SK-N-SH treated with all-trans-retinoic acid at 6 μM for 48 hours (cell line): ENCODE measurements at regions not wholly inside any gene's neighbourhood (a gene's known extent, or its start where the extent isn't known, plus 50 kb on each side); places are given as distances from the start of the nearest gene placed in this dataset.

ENCODE experiments used
- ARNTL ChIP-seq: fragments of 450-650 bp; formaldehyde crosslinking; IDR thresholded peaks from 2 replicates; pipeline ENCODE4 v1.5.0; 2020; ENCODE audit warnings: low read depth, mild to moderate bottlenecking, moderate library complexity, borderline replicate concordance
- CSDC2 ChIP-seq: fragments of 250-450 bp; sonication (Bioruptor Pico); IDR thresholded peaks from 2 replicates; pipeline ENCODE4 v1.5.0; 2020; ENCODE audit warnings: mild to moderate bottlenecking, moderate library complexity
- GLIS3 ChIP-seq: fragments of 250-450 bp; sonication (Bioruptor Pico); IDR thresholded peaks from 2 replicates; pipeline ENCODE4 v1.5.0; 2020; ENCODE audit warnings: mild to moderate bottlenecking, moderate library complexity
- ISL1 ChIP-seq: fragments of 250-450 bp; sonication (Bioruptor Pico); IDR thresholded peaks from 2 replicates; pipeline ENCODE4 v2.1.2; 2022; ENCODE audit warnings: mild to moderate bottlenecking, moderate library complexity
- SNAI2 ChIP-seq: fragments of 250-450 bp; sonication (Bioruptor Pico); IDR thresholded peaks from 2 replicates; pipeline ENCODE4 v1.5.0; 2020; ENCODE audit warnings: mild to moderate bottlenecking, moderate library complexity
- ZC3H10 ChIP-seq: fragments of 250-450 bp; sonication (Bioruptor Pico); IDR thresholded peaks from 2 replicates; pipeline ENCODE4 v1.5.1; 2021; ENCODE audit warnings: mild to moderate bottlenecking, moderate library complexity
- ZFP3 ChIP-seq: fragments of 250-450 bp; sonication (Bioruptor Pico); IDR thresholded peaks from 2 replicates; pipeline ENCODE4 v1.5.0; 2020; ENCODE audit warnings: mild to moderate bottlenecking, moderate library complexity
- ZFP30 ChIP-seq: fragments of 450-650 bp; formaldehyde crosslinking; IDR thresholded peaks from 2 replicates; pipeline ENCODE4 v1.5.0; 2022; ENCODE audit warnings: mild to moderate bottlenecking, moderate library complexity
- ZNF70 ChIP-seq: fragments of 450-650 bp; formaldehyde crosslinking; IDR thresholded peaks from 2 replicates; pipeline ENCODE4 v1.5.0; 2020; ENCODE audit warnings: mild to moderate bottlenecking, moderate library complexity
- TF ChIP-seq, protein P1 (sequence below): fragments of 250-450 bp; sonication (Bioruptor Pico); IDR thresholded peaks from 2 replicates; pipeline ENCODE4 v1.5.1; 2020; ENCODE audit warnings: low read depth, mild to moderate bottlenecking, moderate library complexity
- TF ChIP-seq, protein P2 (sequence below): fragments of 250-450 bp; sonication (Bioruptor Pico); IDR thresholded peaks from 2 replicates; pipeline ENCODE4 v1.8.0; 2020; ENCODE audit warnings: mild to moderate bottlenecking, moderate library complexity, borderline replicate concordance
- TF ChIP-seq, protein P3 (sequence below): fragments of 250-450 bp; sonication (Bioruptor Pico); IDR thresholded peaks from 2 replicates; pipeline ENCODE4 v1.8.0; 2021; ENCODE audit warnings: low read depth, mild to moderate bottlenecking, moderate library complexity, borderline replicate concordance

DNA sequence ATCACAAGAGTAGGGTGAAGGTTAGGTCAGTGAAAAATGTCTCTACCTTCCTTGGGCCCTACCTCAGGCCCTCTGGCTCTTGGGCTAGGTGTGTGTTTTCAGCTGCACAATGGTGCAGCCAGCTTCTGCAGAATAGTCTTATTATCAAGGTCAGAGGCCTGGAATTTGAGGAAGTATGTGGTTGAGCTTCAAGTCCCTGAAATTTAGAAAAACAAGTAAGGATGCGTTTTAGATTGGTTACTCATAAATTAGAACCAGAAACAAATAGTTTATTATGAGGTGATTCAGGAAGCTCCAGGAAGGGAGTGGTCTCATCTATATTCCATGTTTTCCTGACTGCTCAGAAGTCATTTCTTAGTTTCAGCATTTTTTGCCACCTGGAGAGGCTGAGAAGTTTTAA, 204.2 kb upstream of the CELF4 start:
- no peak for TF ChIP-seq ISL1
- TF ChIP-seq, protein P1, sequence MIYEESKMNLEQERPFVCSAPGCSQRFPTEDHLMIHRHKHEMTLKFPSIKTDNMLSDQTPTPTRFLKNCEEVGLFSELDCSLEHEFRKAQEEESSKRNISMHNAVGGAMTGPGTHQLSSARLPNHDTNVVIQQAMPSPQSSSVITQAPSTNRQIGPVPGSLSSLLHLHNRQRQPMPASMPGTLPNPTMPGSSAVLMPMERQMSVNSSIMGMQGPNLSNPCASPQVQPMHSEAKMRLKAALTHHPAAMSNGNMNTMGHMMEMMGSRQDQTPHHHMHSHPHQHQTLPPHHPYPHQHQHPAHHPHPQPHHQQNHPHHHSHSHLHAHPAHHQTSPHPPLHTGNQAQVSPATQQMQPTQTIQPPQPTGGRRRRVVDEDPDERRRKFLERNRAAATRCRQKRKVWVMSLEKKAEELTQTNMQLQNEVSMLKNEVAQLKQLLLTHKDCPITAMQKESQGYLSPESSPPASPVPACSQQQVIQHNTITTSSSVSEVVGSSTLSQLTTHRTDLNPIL (CRISPR knock-in tag), result no peak
- TF ChIP-seq ARNTL (CRISPR knock-in tag), result no peak
- TF ChIP-seq, protein P2, sequence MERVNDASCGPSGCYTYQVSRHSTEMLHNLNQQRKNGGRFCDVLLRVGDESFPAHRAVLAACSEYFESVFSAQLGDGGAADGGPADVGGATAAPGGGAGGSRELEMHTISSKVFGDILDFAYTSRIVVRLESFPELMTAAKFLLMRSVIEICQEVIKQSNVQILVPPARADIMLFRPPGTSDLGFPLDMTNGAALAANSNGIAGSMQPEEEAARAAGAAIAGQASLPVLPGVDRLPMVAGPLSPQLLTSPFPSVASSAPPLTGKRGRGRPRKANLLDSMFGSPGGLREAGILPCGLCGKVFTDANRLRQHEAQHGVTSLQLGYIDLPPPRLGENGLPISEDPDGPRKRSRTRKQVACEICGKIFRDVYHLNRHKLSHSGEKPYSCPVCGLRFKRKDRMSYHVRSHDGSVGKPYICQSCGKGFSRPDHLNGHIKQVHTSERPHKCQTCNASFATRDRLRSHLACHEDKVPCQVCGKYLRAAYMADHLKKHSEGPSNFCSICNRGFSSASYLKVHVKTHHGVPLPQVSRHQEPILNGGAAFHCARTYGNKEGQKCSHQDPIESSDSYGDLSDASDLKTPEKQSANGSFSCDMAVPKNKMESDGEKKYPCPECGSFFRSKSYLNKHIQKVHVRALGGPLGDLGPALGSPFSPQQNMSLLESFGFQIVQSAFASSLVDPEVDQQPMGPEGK, result no peak
- no peak for TF ChIP-seq ZFP3 (CRISPR knock-in tag)
- TF ChIP-seq, protein P3, sequence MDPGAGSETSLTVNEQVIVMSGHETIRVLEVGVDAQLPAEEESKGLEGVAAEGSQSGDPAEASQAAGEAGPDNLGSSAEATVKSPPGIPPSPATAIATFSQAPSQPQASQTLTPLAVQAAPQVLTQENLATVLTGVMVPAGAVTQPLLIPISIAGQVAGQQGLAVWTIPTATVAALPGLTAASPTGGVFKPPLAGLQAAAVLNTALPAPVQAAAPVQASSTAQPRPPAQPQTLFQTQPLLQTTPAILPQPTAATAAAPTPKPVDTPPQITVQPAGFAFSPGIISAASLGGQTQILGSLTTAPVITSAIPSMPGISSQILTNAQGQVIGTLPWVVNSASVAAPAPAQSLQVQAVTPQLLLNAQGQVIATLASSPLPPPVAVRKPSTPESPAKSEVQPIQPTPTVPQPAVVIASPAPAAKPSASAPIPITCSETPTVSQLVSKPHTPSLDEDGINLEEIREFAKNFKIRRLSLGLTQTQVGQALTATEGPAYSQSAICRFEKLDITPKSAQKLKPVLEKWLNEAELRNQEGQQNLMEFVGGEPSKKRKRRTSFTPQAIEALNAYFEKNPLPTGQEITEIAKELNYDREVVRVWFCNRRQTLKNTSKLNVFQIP (CRISPR knock-in tag), result no peak
- no peak for TF ChIP-seq ZC3H10
- no peak for TF ChIP-seq ZNF70 (CRISPR knock-in tag)
- no peak for TF ChIP-seq CSDC2 (CRISPR knock-in tag)
- TF ChIP-seq SNAI2 (CRISPR knock-in tag), result no peak
- TF ChIP-seq ZFP30 (CRISPR knock-in tag), result no peak
- TF ChIP-seq GLIS3 (CRISPR knock-in tag), result no peak
